ENCODE measurements at regions not wholly inside any gene's neighbourhood (a gene's known extent, or its start where the extent isn't known, plus 50 kb on each side); places are given as distances from the start of the nearest gene placed in this dataset.

GRCh38 chr22:46055181-46055875, 78.4 kb upstream of the WNT7B start:
- H3K4me3 ChIP-seq (ENCODE audit: low read depth, low read length): no peak overlapping the region

GRCh38 chr22:46055911-46056545, 79.1 kb upstream of the WNT7B start:
- Histone ChIP-seq H4K8ac (ENCODE audit: low read depth, low read length) (no peak overlapping the region), H3K4ac (ENCODE audit: low read depth, low read length) (no peak overlapping the region), H3K4me2 (ENCODE audit: low read length) (no peak overlapping the region), H2AFZ (ENCODE audit: insufficient read depth, low read length, poor library complexity) (no peak overlapping the region), H4K12ac (ENCODE audit: low read depth, low read length) (no peak overlapping the region), H2BK12ac (ENCODE audit: low read length) (no peak overlapping the region), H3K79me1 (ENCODE audit: low read length) (no peaks in the 10 kb centered on the region), H3K36me3 (ENCODE audit: control insufficient read depth in 1 of 2, insufficient read depth in 2 of 2, low read length in 2 of 2) (no peaks in the 10 kb centered on the region), H3K23ac (ENCODE audit: low read length) (no peak overlapping the region), H3K4me1 (ENCODE audit: control insufficient read depth in 1 of 2, insufficient read depth in 2 of 2, low read length in 2 of 2) (no peaks in the 10 kb centered on the region), H3K27me3 (ENCODE audit: insufficient read depth, low read length) (peaks cover 5% of the 10 kb centered on the region), H3K4me3 (ENCODE audit: low read depth, low read length) (no peak overlapping the region), H3K18ac (ENCODE audit: low read length) (no peak overlapping the region), H2BK120ac (ENCODE audit: insufficient read depth, low read length, poor library complexity) (no peak overlapping the region), H3K79me2 (ENCODE audit: control insufficient read depth, insufficient read depth, low read length, poor library complexity) (no peaks in the 10 kb centered on the region), H3K27ac (ENCODE audit: low read depth, low read length) (no peak overlapping the region), H3K9me3 (ENCODE audit: insufficient read depth, low read depth, low read length) (no peaks in the 10 kb centered on the region), H2AK5ac (ENCODE audit: low read length) (no peak overlapping the region), H3K14ac (ENCODE audit: low read length) (no peak overlapping the region), H2BK5ac (ENCODE audit: low read depth, low read length, poor library complexity) (no peak overlapping the region), H4K91ac (ENCODE audit: low read depth, low read length) (no peak overlapping the region), H3K9ac (ENCODE audit: low read length) (no peak overlapping the region)
- DNase-seq: no peak
- WGBS (ENCODE audit: extremely low coverage, insufficient coverage, insufficient read length): no CpG with 5 or more reads among the region's 19 CpGs

More at GRCh38 chr22:46055181-46055875, 78.4 kb upstream of the WNT7B start:
- H2BK12ac ChIP-seq (ENCODE audit: low read length): no peak overlapping the region
- H4K8ac ChIP-seq (ENCODE audit: low read depth, low read length): no peak overlapping the region
- no CpG with 5 or more reads among the region's 17 CpGs for WGBS (ENCODE audit: extremely low coverage, insufficient coverage, insufficient read length)
- DNase-seq: no peak
- no peak overlapping the region for H2BK120ac ChIP-seq (ENCODE audit: insufficient read depth, low read length, poor library complexity)
- H3K79me1 ChIP-seq (ENCODE audit: low read length): no peaks in the 10 kb centered on the region
- no peak overlapping the region for H3K4ac ChIP-seq (ENCODE audit: low read depth, low read length)
- H3K4me2 ChIP-seq (ENCODE audit: low read length): no peak overlapping the region
- H2AFZ ChIP-seq (ENCODE audit: insufficient read depth, low read length, poor library complexity): no peak overlapping the region
- H3K9ac ChIP-seq (ENCODE audit: low read length): no peak overlapping the region
- H2AK5ac ChIP-seq (ENCODE audit: low read length): no peak overlapping the region
- H3K79me2 ChIP-seq (ENCODE audit: control insufficient read depth, insufficient read depth, low read length, poor library complexity): no peaks in the 10 kb centered on the region
- H3K9me3 ChIP-seq (ENCODE audit: insufficient read depth, low read depth, low read length): no peaks in the 10 kb centered on the region
- H3K14ac ChIP-seq (ENCODE audit: low read length): no peak overlapping the region
- no peaks in the 10 kb centered on the region for H3K36me3 ChIP-seq (ENCODE audit: control insufficient read depth in 1 of 2, insufficient read depth in 2 of 2, low read length in 2 of 2)
- H3K18ac ChIP-seq (ENCODE audit: low read length): no peak overlapping the region
- no peak overlapping the region for H3K23ac ChIP-seq (ENCODE audit: low read length)
- no peaks in the 10 kb centered on the region for H3K4me1 ChIP-seq (ENCODE audit: control insufficient read depth in 1 of 2, insufficient read depth in 2 of 2, low read length in 2 of 2)
- no peak overlapping the region for H2BK5ac ChIP-seq (ENCODE audit: low read depth, low read length, poor library complexity)
- H4K91ac ChIP-seq (ENCODE audit: low read depth, low read length): no peak overlapping the region
- no peak overlapping the region for H4K12ac ChIP-seq (ENCODE audit: low read depth, low read length)
- no peak overlapping the region for H3K27ac ChIP-seq (ENCODE audit: low read depth, low read length)
- no peaks in the 10 kb centered on the region for H3K27me3 ChIP-seq (ENCODE audit: insufficient read depth, low read length)

- H3K4ac ChIP-seq (ENCODE audit: low read depth, low read length): no peak overlapping the region
- no peaks in the 10 kb centered on the region for H3K4me1 ChIP-seq (ENCODE audit: control insufficient read depth in 1 of 2, insufficient read depth in 2 of 2, low read length in 2 of 2)
- no peak overlapping the region for H3K4me3 ChIP-seq (ENCODE audit: low read depth, low read length)
- H3K14ac ChIP-seq (ENCODE audit: low read length): no peak overlapping the region
- H4K8ac ChIP-seq (ENCODE audit: low read depth, low read length): no peak overlapping the region
- no peak overlapping the region for H2BK120ac ChIP-seq (ENCODE audit: insufficient read depth, low read length, poor library complexity)
- H2BK5ac ChIP-seq (ENCODE audit: low read depth, low read length, poor library complexity): no peak overlapping the region
- no peak overlapping the region for H4K12ac ChIP-seq (ENCODE audit: low read depth, low read length)
- no peaks in the 10 kb centered on the region for H3K79me1 ChIP-seq (ENCODE audit: low read length)
- H3K79me2 ChIP-seq (ENCODE audit: control insufficient read depth, insufficient read depth, low read length, poor library complexity): no peaks in the 10 kb centered on the region
- no peak overlapping the region for H3K23ac ChIP-seq (ENCODE audit: low read length)
- peaks cover 12% of the 10 kb centered on the region for H3K27me3 ChIP-seq (ENCODE audit: insufficient read depth, low read length)
- H3K9me3 ChIP-seq (ENCODE audit: insufficient read depth, low read depth, low read length): no peaks in the 10 kb centered on the region
- H3K36me3 ChIP-seq (ENCODE audit: control insufficient read depth in 1 of 2, insufficient read depth in 2 of 2, low read length in 2 of 2): no peaks in the 10 kb centered on the region
- H3K9ac ChIP-seq (ENCODE audit: low read length): no peak overlapping the region
- no peak overlapping the region for H2AFZ ChIP-seq (ENCODE audit: insufficient read depth, low read length, poor library complexity)
- H3K18ac ChIP-seq (ENCODE audit: low read length): no peak overlapping the region
- no peak overlapping the region for H2BK12ac ChIP-seq (ENCODE audit: low read length)
- no peak for DNase-seq
- H2AK5ac ChIP-seq (ENCODE audit: low read length): no peak overlapping the region
- no peak overlapping the region for H4K91ac ChIP-seq (ENCODE audit: low read depth, low read length)
- H3K4me2 ChIP-seq (ENCODE audit: low read length): no peak overlapping the region
- no CpG with 5 or more reads among the region's 9 CpGs for WGBS (ENCODE audit: extremely low coverage, insufficient coverage, insufficient read length)
- no peak overlapping the region for H3K27ac ChIP-seq (ENCODE audit: low read depth, low read length)
These were observed 79.7 kb upstream of the WNT7B start for GRCh38 chr22:46056546-46057245.

- no peak overlapping the region for H2AK5ac ChIP-seq (ENCODE audit: low read length)
- H3K27ac ChIP-seq (ENCODE audit: low read depth, low read length): no peak overlapping the region
- no peak overlapping the region for H3K14ac ChIP-seq (ENCODE audit: low read length)
- H3K4ac ChIP-seq (ENCODE audit: low read depth, low read length): no peak overlapping the region
- H3K79me1 ChIP-seq (ENCODE audit: low read length): no peaks in the 10 kb centered on the region
- no CpG with 5 or more reads among the region's 17 CpGs for WGBS (ENCODE audit: extremely low coverage, insufficient coverage, insufficient read length)
- no peak overlapping the region for H2BK12ac ChIP-seq (ENCODE audit: low read length)
- peaks cover 18% of the 10 kb centered on the region for H3K27me3 ChIP-seq (ENCODE audit: insufficient read depth, low read length)
- DNase-seq: no peak
- H3K23ac ChIP-seq (ENCODE audit: low read length): no peak overlapping the region
- H3K79me2 ChIP-seq (ENCODE audit: control insufficient read depth, insufficient read depth, low read length, poor library complexity): no peaks in the 10 kb centered on the region
- H3K4me1 ChIP-seq (ENCODE audit: control insufficient read depth in 1 of 2, insufficient read depth in 2 of 2, low read length in 2 of 2): no peaks in the 10 kb centered on the region
- no peak overlapping the region for H2BK5ac ChIP-seq (ENCODE audit: low read depth, low read length, poor library complexity)
- H3K18ac ChIP-seq (ENCODE audit: low read length): no peak overlapping the region
- no peak overlapping the region for H4K91ac ChIP-seq (ENCODE audit: low read depth, low read length)
- H3K4me3 ChIP-seq (ENCODE audit: low read depth, low read length): no peak overlapping the region
- H3K9me3 ChIP-seq (ENCODE audit: insufficient read depth, low read depth, low read length): no peaks in the 10 kb centered on the region
- H3K9ac ChIP-seq (ENCODE audit: low read length): no peak overlapping the region
- no peak overlapping the region for H4K12ac ChIP-seq (ENCODE audit: low read depth, low read length)
- H2AFZ ChIP-seq (ENCODE audit: insufficient read depth, low read length, poor library complexity): no peak overlapping the region
- H4K8ac ChIP-seq (ENCODE audit: low read depth, low read length): no peak overlapping the region
- no peak overlapping the region for H3K4me2 ChIP-seq (ENCODE audit: low read length)
- H3K36me3 ChIP-seq (ENCODE audit: control insufficient read depth in 1 of 2, insufficient read depth in 2 of 2, low read length in 2 of 2): no peaks in the 10 kb centered on the region
- H2BK120ac ChIP-seq (ENCODE audit: insufficient read depth, low read length, poor library complexity): no peak overlapping the region
These were observed 80.5 kb upstream of the WNT7B start for GRCh38 chr22:46057246-46058090.

All from trophoblast cell (in vitro differentiated cells and primary cell).